ENCODE measurements at regions not wholly inside any gene's neighbourhood (a gene's known extent, or its start where the extent isn't known, plus 50 kb on each side); places are given as distances from the start of the nearest gene placed in this dataset.

DNA sequence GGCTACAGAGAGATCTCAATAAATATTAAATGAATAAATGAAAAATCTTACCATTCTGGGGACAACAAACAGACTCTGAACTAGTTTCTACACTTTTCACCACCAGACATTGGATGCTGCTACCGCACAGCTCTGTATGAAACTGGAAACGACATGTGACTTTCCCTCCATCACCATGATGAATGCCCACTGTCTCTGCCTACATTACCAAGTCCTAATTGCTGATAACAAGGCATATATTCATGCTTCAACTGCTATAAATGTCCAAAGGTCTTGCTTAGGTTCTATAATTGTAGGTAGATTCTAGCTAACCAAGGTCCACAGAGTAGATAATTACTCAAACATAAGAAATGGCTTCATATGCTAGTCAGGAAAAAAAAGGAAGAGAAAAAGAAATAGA is 399.4 kb upstream of the ADGRL3 start:
- no peak for FAIRE-seq
- no peak overlapping the region for H3K4me3 ChIP-seq (ENCODE audit: low read depth in 1 of 3, low read length in 3 of 3)
- H3K4me1 ChIP-seq (ENCODE audit: control insufficient read depth in 3 of 3, insufficient read depth in 2 of 3, low read depth in 1 of 3, low read length in 2 of 3): peaks cover 0 to 8% (median 0%) of the 10 kb centered on the region in 3 donors
- H3K27me3 ChIP-seq (ENCODE audit: control insufficient read depth in 3 of 3, insufficient read depth in 3 of 3, low read length in 3 of 3): no peaks in the 10 kb centered on the region
- peak; percentile 50 to 75 for DNase-seq
- H3K36me3 ChIP-seq (ENCODE audit: control insufficient read depth in 3 of 3, insufficient read depth in 2 of 3, low read depth in 1 of 3, low read length in 3 of 3): no peaks in the 10 kb centered on the region
- peak overlapping the region in 1 of 3 donors; percentile 70 for H3K27ac ChIP-seq (ENCODE audit: low read depth in 1 of 3, low read length in 2 of 3)
- H3K9me3 ChIP-seq (ENCODE audit: control insufficient read depth in 2 of 2, insufficient read depth in 1 of 2, low read depth in 1 of 2, low read length in 1 of 2): peaks cover 0 to 2% of the 10 kb centered on the region in 2 donors
- 5 to 57% (median 36%) methylated on average over 2 of the region's 2 CpGs for WGBS, 3 donors

DNA sequence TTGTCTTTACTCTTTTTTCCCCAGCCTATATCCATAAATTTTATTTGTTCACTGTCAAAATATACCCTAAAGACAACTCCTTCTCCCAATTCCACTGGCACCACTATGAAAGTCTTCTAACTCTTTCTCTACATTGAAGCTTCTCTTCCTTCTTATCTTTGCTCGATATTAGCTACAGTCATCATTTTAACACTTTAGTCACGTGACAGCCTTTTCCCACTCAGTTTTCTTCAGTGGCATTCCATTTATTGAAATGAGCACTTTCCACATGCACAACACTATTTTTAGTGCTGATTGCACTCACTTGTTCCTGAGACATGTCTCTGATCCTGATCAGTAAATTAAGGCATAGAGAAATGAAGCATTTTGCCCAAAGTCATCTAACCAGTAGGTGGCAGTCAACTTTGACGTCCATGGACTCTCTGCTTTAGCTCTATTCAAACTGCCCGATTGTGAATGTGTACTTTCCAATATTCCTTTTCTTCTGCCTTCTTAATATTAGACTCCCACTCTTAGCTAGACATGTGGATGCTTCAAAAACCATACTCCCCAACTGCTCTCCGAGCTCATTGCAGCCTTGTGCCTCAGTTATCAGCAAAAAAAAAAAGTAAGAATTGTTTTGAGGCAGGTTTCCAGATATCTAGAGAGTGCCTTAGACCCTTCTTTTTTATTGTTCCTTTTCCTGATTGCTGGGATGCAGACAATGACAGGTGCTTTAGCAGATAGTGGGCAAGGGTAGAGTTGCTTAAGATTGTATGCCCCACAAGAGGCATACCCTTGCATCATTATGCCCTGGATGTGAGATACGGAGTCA is 394.4 kb upstream of the ADGRL3 start:
- no peaks in the 10 kb centered on the region for H3K27me3 ChIP-seq (ENCODE audit: control insufficient read depth in 3 of 3, insufficient read depth in 3 of 3, low read length in 3 of 3)
- no peak for FAIRE-seq
- H3K9me3 ChIP-seq (ENCODE audit: control insufficient read depth in 2 of 2, insufficient read depth in 1 of 2, low read depth in 1 of 2, low read length in 1 of 2): no peaks in the 10 kb centered on the region

DNA sequence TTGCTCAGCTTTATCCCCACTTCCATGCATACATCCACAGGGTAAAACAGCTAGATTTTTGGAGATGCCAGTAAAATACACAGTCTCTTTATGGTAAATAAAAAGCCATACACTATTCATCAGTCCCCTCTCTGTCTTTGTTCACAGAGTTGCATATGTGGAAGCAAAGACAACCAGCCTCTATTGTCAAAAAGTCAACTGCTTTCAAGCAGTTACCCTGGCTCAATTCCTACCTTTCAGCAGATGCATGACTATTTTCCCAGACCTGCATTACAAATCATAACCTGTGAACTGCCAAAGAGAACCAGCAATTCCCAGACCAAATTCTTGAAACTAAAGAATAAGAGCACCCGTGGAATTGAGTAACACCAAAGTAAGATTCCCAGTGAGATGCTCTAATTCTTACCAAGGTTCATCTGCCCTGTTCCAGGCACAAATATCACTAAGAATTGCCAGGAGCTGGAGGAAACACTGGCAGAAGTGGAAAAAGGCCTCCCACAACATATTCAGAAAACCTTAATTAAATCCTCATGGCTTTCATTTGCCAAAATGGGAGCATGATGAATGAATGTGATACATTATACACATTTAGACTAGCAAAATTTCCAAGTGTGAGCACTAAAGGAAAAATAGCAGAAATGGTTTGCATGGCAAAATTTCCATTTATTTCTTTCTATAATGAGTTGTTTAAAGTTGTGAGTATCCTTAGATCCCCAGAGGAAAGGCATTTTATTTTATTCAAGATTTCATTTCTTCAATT is 391.2 kb upstream of the ADGRL3 start:
- no peak overlapping the region for H3K4me3 ChIP-seq (ENCODE audit: low read depth in 1 of 3, low read length in 3 of 3)
- no peaks in the 10 kb centered on the region for H3K36me3 ChIP-seq (ENCODE audit: control insufficient read depth in 3 of 3, insufficient read depth in 2 of 3, low read depth in 1 of 3, low read length in 3 of 3)
- DNase-seq: no peak
- H3K27ac ChIP-seq (ENCODE audit: low read depth in 1 of 3, low read length in 2 of 3): no peak overlapping the region
- H3K9me3 ChIP-seq (ENCODE audit: control insufficient read depth in 2 of 2, insufficient read depth in 1 of 2, low read depth in 1 of 2, low read length in 1 of 2): no peaks in the 10 kb centered on the region
- no peaks in the 10 kb centered on the region for H3K27me3 ChIP-seq (ENCODE audit: control insufficient read depth in 3 of 3, insufficient read depth in 3 of 3, low read length in 3 of 3)
- no peak for FAIRE-seq
- WGBS, 3 donors: 80 to 84% (median 83%) methylated on average over 1 of the region's 1 CpG
- H3K4me1 ChIP-seq (ENCODE audit: control insufficient read depth in 3 of 3, insufficient read depth in 2 of 3, low read depth in 1 of 3, low read length in 2 of 3): no peaks in the 10 kb centered on the region

More for the DNA sequence above, 394.4 kb upstream of the ADGRL3 start:
- Histone ChIP-seq H3K4me1 (ENCODE audit: control insufficient read depth in 3 of 3, insufficient read depth in 2 of 3, low read depth in 1 of 3, low read length in 2 of 3) (peaks cover 0 to 3% (median 0%) of the 10 kb centered on the region in 3 donors), H3K27ac (ENCODE audit: low read depth in 1 of 3, low read length in 2 of 3) (no peak overlapping the region), H3K36me3 (ENCODE audit: control insufficient read depth in 3 of 3, insufficient read depth in 2 of 3, low read depth in 1 of 3, low read length in 3 of 3) (no peaks in the 10 kb centered on the region), H3K4me3 (ENCODE audit: low read depth in 1 of 3, low read length in 3 of 3) (no peak overlapping the region)
- 34 to 46% (median 41%) methylated on average over 6 of the region's 6 CpGs for WGBS, 3 donors
- peak; percentile 28 to 46 for DNase-seq

DNA sequence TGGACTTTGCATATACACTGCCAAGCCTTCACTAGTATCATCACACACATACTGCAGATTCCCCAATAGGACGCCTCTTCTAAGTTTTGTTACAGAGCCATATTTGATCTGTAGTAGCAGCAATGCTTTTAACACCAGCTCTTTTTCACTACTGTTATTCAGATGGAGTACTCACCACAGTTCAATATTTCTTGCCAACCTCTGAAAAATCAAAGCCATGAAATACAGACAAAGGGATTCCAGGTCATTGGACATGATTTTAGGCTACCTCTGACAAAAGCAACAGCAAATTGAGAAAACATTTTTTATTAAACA is 390.7 kb upstream of the ADGRL3 start:
- H3K9me3 ChIP-seq (ENCODE audit: control insufficient read depth in 2 of 2, insufficient read depth in 1 of 2, low read depth in 1 of 2, low read length in 1 of 2): no peaks in the 10 kb centered on the region

DNA sequence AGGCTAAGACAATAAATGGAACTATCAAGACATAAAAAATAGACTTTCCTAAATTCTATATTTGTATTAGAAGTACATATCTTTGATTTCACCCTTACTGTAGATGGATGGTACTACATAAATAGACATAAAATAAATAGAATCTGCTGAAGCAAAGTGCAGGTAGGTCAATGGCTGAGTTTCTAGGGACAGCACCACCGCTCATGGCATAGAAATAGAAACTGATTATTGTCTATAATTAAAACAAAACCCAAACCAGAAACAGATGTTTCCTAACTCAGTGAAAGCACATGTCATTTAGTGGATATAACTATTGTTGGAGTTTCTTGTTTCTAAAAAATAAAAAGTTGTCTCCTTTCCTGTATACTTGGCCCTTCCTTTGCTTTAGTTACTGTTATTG is 387.3 kb upstream of the ADGRL3 start:
- Histone ChIP-seq H3K4me1 (ENCODE audit: control insufficient read depth in 3 of 3, insufficient read depth in 2 of 3, low read depth in 1 of 3, low read length in 2 of 3) (no peaks in the 10 kb centered on the region), H3K4me3 (ENCODE audit: low read depth in 1 of 3, low read length in 3 of 3) (no peak overlapping the region), H3K27me3 (ENCODE audit: control insufficient read depth in 3 of 3, insufficient read depth in 3 of 3, low read length in 3 of 3) (peaks cover 0 to 2% (median 0%) of the 10 kb centered on the region in 3 donors), H3K36me3 (ENCODE audit: control insufficient read depth in 3 of 3, insufficient read depth in 2 of 3, low read depth in 1 of 3, low read length in 3 of 3) (no peaks in the 10 kb centered on the region), H3K27ac (ENCODE audit: low read depth in 1 of 3, low read length in 2 of 3) (no peak overlapping the region), H3K9me3 (ENCODE audit: control insufficient read depth in 2 of 2, insufficient read depth in 1 of 2, low read depth in 1 of 2, low read length in 1 of 2) (no peaks in the 10 kb centered on the region)
- FAIRE-seq: no peak
- 47 to 68% (median 65%) methylated on average over 1 of the region's 1 CpG for WGBS, 3 donors
- no peak for DNase-seq

More for the DNA sequence above, 390.7 kb upstream of the ADGRL3 start:
- Histone ChIP-seq H3K27ac (ENCODE audit: low read depth in 1 of 3, low read length in 2 of 3) (no peak overlapping the region), H3K4me3 (ENCODE audit: low read depth in 1 of 3, low read length in 3 of 3) (no peak overlapping the region), H3K27me3 (ENCODE audit: control insufficient read depth in 3 of 3, insufficient read depth in 3 of 3, low read length in 3 of 3) (peaks cover 0 to 2% (median 0%) of the 10 kb centered on the region in 3 donors), H3K36me3 (ENCODE audit: control insufficient read depth in 3 of 3, insufficient read depth in 2 of 3, low read depth in 1 of 3, low read length in 3 of 3) (no peaks in the 10 kb centered on the region), H3K4me1 (ENCODE audit: control insufficient read depth in 3 of 3, insufficient read depth in 2 of 3, low read depth in 1 of 3, low read length in 2 of 3) (no peaks in the 10 kb centered on the region)
- WGBS, 3 donors: 71 to 83% (median 81%) methylated on average over 1 of the region's 1 CpG
- DNase-seq (no peak), FAIRE-seq (no peak)

DNA sequence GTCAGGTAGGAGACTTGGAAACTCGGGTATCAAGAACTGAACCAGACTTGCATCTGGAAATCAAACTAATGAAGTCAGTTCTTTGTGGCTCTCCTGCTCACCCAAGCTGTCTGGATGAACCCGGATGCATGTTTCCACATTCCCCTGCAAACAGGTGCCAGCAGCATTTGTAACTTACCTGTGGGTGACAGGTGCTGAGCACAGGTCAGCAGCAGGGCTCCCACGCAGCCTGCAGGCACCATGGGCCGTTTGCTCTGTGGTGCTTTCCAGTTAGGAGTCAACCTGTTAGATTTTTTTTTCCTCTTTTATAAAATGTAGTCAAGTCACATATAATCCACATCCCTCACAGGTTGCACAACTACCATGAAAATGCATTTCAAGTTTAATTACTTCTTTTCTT is 385.6 kb upstream of the ADGRL3 start:
- no peak overlapping the region for H3K4me3 ChIP-seq (ENCODE audit: low read depth in 1 of 3, low read length in 3 of 3)
- no peak for DNase-seq
- H3K9me3 ChIP-seq (ENCODE audit: control insufficient read depth in 2 of 2, insufficient read depth in 1 of 2, low read depth in 1 of 2, low read length in 1 of 2): no peaks in the 10 kb centered on the region
- H3K4me1 ChIP-seq (ENCODE audit: control insufficient read depth in 3 of 3, insufficient read depth in 2 of 3, low read depth in 1 of 3, low read length in 2 of 3): no peaks in the 10 kb centered on the region
- H3K27ac ChIP-seq (ENCODE audit: low read depth in 1 of 3, low read length in 2 of 3): no peak overlapping the region
- peaks cover 0 to 2% (median 0%) of the 10 kb centered on the region in 3 donors for H3K27me3 ChIP-seq (ENCODE audit: control insufficient read depth in 3 of 3, insufficient read depth in 3 of 3, low read length in 3 of 3)
- no peak for FAIRE-seq
- 63 to 87% (median 66%) methylated on average over 4 of the region's 4 CpGs for WGBS, 3 donors
- H3K36me3 ChIP-seq (ENCODE audit: control insufficient read depth in 3 of 3, insufficient read depth in 2 of 3, low read depth in 1 of 3, low read length in 3 of 3): no peaks in the 10 kb centered on the region

DNA sequence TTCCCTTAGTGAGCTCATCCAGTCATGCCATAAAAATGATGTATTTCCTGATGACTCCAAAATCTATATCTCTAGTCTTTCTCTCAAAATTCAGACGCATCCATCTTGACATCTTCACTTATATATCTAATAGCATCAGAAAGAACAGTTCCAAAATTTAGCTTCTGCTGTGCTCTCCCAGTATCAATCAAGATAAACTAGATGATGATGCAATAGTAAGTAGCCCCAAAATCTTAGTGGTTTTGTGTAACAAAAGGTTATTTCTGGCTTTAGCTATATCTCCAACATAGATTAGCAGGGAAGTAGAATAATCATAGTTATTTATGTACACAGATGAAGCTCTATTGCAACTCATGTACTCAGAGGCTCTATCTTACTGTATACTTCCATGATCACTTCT is 382.5 kb upstream of the ADGRL3 start:
- WGBS, 3 donors: 73 to 85% (median 77%) methylated on average over 1 of the region's 1 CpG
- H3K9me3 ChIP-seq (ENCODE audit: control insufficient read depth in 2 of 2, insufficient read depth in 1 of 2, low read depth in 1 of 2, low read length in 1 of 2): no peaks in the 10 kb centered on the region
- no peak for FAIRE-seq

DNA sequence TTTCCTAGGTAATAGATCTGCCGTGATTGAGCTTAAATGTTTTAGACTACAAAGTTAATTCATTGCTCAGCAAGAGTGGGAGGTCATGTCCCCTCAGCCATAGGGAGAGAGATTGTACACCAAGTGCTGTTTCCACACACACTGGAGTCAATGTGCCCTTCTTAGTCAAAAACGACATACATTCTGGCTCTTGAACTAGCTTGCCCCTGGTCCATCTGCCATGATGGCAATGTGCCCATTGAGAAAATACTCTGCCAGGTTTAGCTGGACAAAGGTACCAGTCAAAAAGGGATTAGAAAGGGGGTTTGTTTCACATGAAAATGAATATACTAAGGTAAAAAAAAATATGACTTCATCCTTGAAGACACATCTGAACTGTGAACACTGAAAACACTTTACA is 377.1 kb upstream of the ADGRL3 start:
- no peak for DNase-seq
- WGBS, 3 donors: 65 to 82% (median 70%) methylated on average over 2 of the region's 2 CpGs
- Histone ChIP-seq H3K9me3 (ENCODE audit: control insufficient read depth in 2 of 2, insufficient read depth in 1 of 2, low read depth in 1 of 2, low read length in 1 of 2) (no peaks in the 10 kb centered on the region), H3K4me1 (ENCODE audit: control insufficient read depth in 3 of 3, insufficient read depth in 2 of 3, low read depth in 1 of 3, low read length in 2 of 3) (no peaks in the 10 kb centered on the region), H3K27me3 (ENCODE audit: control insufficient read depth in 3 of 3, insufficient read depth in 3 of 3, low read length in 3 of 3) (no peaks in the 10 kb centered on the region), H3K36me3 (ENCODE audit: control insufficient read depth in 3 of 3, insufficient read depth in 2 of 3, low read depth in 1 of 3, low read length in 3 of 3) (no peaks in the 10 kb centered on the region), H3K4me3 (ENCODE audit: low read depth in 1 of 3, low read length in 3 of 3) (no peak overlapping the region), H3K27ac (ENCODE audit: low read depth in 1 of 3, low read length in 2 of 3) (no peak overlapping the region)
- FAIRE-seq: no peak

More for the DNA sequence above, 382.5 kb upstream of the ADGRL3 start:
- Histone ChIP-seq H3K27ac (ENCODE audit: low read depth in 1 of 3, low read length in 2 of 3) (no peak overlapping the region), H3K36me3 (ENCODE audit: control insufficient read depth in 3 of 3, insufficient read depth in 2 of 3, low read depth in 1 of 3, low read length in 3 of 3) (no peaks in the 10 kb centered on the region), H3K4me3 (ENCODE audit: low read depth in 1 of 3, low read length in 3 of 3) (no peak overlapping the region), H3K4me1 (ENCODE audit: control insufficient read depth in 3 of 3, insufficient read depth in 2 of 3, low read depth in 1 of 3, low read length in 2 of 3) (no peaks in the 10 kb centered on the region), H3K27me3 (ENCODE audit: control insufficient read depth in 3 of 3, insufficient read depth in 3 of 3, low read length in 3 of 3) (peaks cover 0 to 2% (median 0%) of the 10 kb centered on the region in 3 donors)
- DNase-seq: no peak
